HepG2 (cell line): ENCODE measurements at regions not wholly inside any gene's neighbourhood (a gene's known extent, or its start where the extent isn't known, plus 50 kb on each side); places are given as distances from the start of the nearest gene placed in this dataset.

Experiments
- ATAC-seq: fragments of 200-7000 bp; cut with Tn5 transposase; 3 replicates; pipeline ENCODE4 v1.9.1; 2020; ENCODE audit warnings: mild to moderate bottlenecking, moderate library complexity
- BruUV-seq: library from RNA; stranded (reverse); fragments of 400-500 nt; replicated peaks from 2 replicates; lab custom pipeline; 2021; lab: Mats Ljungman, UMichigan
- CTCF ChIA-PET: fragments of 300-600 bp; formaldehyde crosslinking; extraction: SDS; loops from one replicate; lab custom pipeline; 2021; ENCODE audit warnings: low total read pairs, inconsistent platforms, low intra/inter-chr PET ratio; lab: Yijun Ruan, JAX
- POLR2A ChIA-PET: fragments of 350-600 bp; sonication (Branson Sonifier 250); formaldehyde crosslinking; loops from one replicate; lab custom pipeline; 2020; ENCODE audit warnings: antibody characterized with exemption, inconsistent platforms; lab: Yijun Ruan, JAX
- DNase-seq: peaks from one replicate; pipeline ENCODE4 v3.0.0-alpha.2; 2015; ENCODE audit warnings: low spot score
- FAIRE-seq: peaks from 3 replicates; lab custom pipeline; 2011; peaks lifted over from hg19 to GRCh38; lab: Jason Lieb, UNC
- H2AFZ ChIP-seq: one replicate; pipeline ENCODE4 v1.6.1; 2011; ENCODE audit warnings: low read length, inconsistent platforms
- H3K27ac ChIP-seq: fragments of 300-600 bp; 3 replicates; pipeline ENCODE4 v1.8.0; 2011; ENCODE audit warnings: mixed run types, mild to moderate bottlenecking, mixed read lengths, low read length, inconsistent platforms; ENCODE audit not compliant: insufficient read depth; ENCODE audit errors: extremely low read length
- H3K27me3 ChIP-seq, 2 experiments: fragments of 200-600 bp in 1 of 2; 2 replicates in 1 of 2; 3 replicates in 1 of 2; pipeline versions ENCODE4 v1.6.0 to v1.8.0; 2011; ENCODE audit warnings: low read length in 2 of 2, mild to moderate bottlenecking in 2 of 2, moderate library complexity in 2 of 2, inconsistent platforms in 1 of 2; ENCODE audit not compliant: insufficient read depth in 2 of 2, control insufficient read depth in 1 of 2
- H3K36me3 ChIP-seq, 2 experiments: fragments of 200-600 bp in 1 of 2; replicated peaks in 1 of 2; 2 replicates in 1 of 2; 3 replicates in 1 of 2; pipeline versions ENCODE4 v1.5.1 to v1.8.0; 2011; ENCODE audit warnings: low read length in 2 of 2, inconsistent platforms in 1 of 2; ENCODE audit not compliant: insufficient read depth in 2 of 2, control insufficient read depth in 1 of 2
- H3K4me1 ChIP-seq: 2 replicates; pipeline ENCODE4 v1.5.1; 2012; ENCODE audit warnings: low read length, inconsistent platforms; ENCODE audit not compliant: insufficient read depth
- H3K4me2 ChIP-seq: 2 replicates; pipeline ENCODE4 v1.6.0; 2011; ENCODE audit warnings: low read depth, low read length, inconsistent platforms
- H3K4me3 ChIP-seq, 3 experiments: fragments of 200-600 bp in 1 of 3; sonication (generic), shearing (Covaris generic) in 1 of 3; replicated peaks in 1 of 3; 2 replicates each; pipeline ENCODE4 v1.5.1; 2011 to 2016; ENCODE audit warnings: low read length in 3 of 3, inconsistent platforms in 2 of 3, low read depth in 2 of 3, mild to moderate bottlenecking in 2 of 3, control low read depth in 1 of 3, mixed read lengths in 1 of 3; ENCODE audit not compliant: insufficient read depth in 1 of 3
- H3K79me2 ChIP-seq: one replicate; pipeline ENCODE4 v1.6.1; 2011; ENCODE audit warnings: low read length, inconsistent platforms; ENCODE audit not compliant: insufficient read depth
- H3K9ac ChIP-seq: 2 replicates; pipeline ENCODE4 v1.6.0; 2011; ENCODE audit warnings: mild to moderate bottlenecking, low read depth, low read length, inconsistent platforms; ENCODE audit not compliant: insufficient read depth
- H3K9me3 ChIP-seq: 2 replicates; pipeline ENCODE4 v1.5.1; 2012; ENCODE audit warnings: mild to moderate bottlenecking, low read length
- H4K20me1 ChIP-seq: 2 replicates; pipeline ENCODE4 v1.6.0; 2011; ENCODE audit warnings: inconsistent platforms, mild to moderate bottlenecking, low read length, moderate library complexity; ENCODE audit not compliant: insufficient read depth
- ARNT ChIP-seq: fragments of 450-650 bp; IDR thresholded peaks from 2 replicates; pipeline ENCODE4 v1.6.1; 2017
- BRCA1 ChIP-seq: sonication (generic); formaldehyde crosslinking; IDR thresholded peaks from 2 replicates; pipeline ENCODE4 v1.4.0; 2020; ENCODE audit warnings: missing genetic modification reagents
- BRD4 ChIP-seq: sonication (generic); formaldehyde crosslinking; IDR thresholded peaks from 2 replicates; pipeline ENCODE4 v1.4.0; 2020; ENCODE audit warnings: missing genetic modification reagents
- CEBPB ChIP-seq: IDR thresholded peaks from 2 replicates; pipeline ENCODE4 v1.6.1; 2011; ENCODE audit warnings: low read depth, low read length, improper control_type of control experiment, borderline replicate concordance
- FOSL2 ChIP-seq: sonication (generic); formaldehyde crosslinking; IDR thresholded peaks from 2 replicates; pipeline ENCODE4 v1.4.0; 2020; ENCODE audit warnings: missing genetic modification reagents
- FOXK2 ChIP-seq: fragments of 450-650 bp; IDR thresholded peaks from 2 replicates; pipeline ENCODE4 v1.6.1; 2016
- KDM4B ChIP-seq: sonication (generic); formaldehyde crosslinking; IDR thresholded peaks from 2 replicates; pipeline ENCODE4 v1.4.0; 2020; ENCODE audit warnings: missing genetic modification reagents
- NBN ChIP-seq: fragments of 450-650 bp; conservative IDR thresholded peaks from 2 replicates; pipeline ENCODE4 v1.6.1; 2017
- POLR2A ChIP-seq, 2 experiments: IDR thresholded peaks; 2 replicates each; pipeline ENCODE4 v1.6.1; 2011; ENCODE audit warnings: low read depth in 2 of 2, low read length in 2 of 2, mild to moderate bottlenecking in 1 of 2, moderate library complexity in 1 of 2; ENCODE audit not compliant: insufficient read depth in 1 of 2
- SNRNP70 ChIP-seq: fragments of 200-400 bp; formaldehyde crosslinking; IDR thresholded peaks from 2 replicates; pipeline ENCODE4 v1.6.1; 2017; ENCODE audit warnings: mild to moderate bottlenecking, low read depth, low read length, moderate library complexity
- SOX6 ChIP-seq, 2 experiments: fragments of 450-650 bp in 1 of 2; sonication (generic) in 1 of 2; formaldehyde crosslinking in 1 of 2; IDR thresholded peaks; 2 replicates each; pipeline versions ENCODE4 v1.4.0 to v1.6.1; 2017 to 2020; ENCODE audit warnings: antibody characterized with exemption in 1 of 2, mild to moderate bottlenecking in 1 of 2, missing genetic modification reagents in 1 of 2
- SRSF4 ChIP-seq: fragments of 200-400 bp; formaldehyde crosslinking; IDR thresholded peaks from one replicate; pipeline ENCODE4 v1.6.1; 2018; ENCODE audit warnings: mild to moderate bottlenecking, low read depth, low read length, moderate library complexity; ENCODE audit not compliant: poor library complexity, severe bottlenecking
- ZFP37 ChIP-seq: sonication (generic); formaldehyde crosslinking; IDR thresholded peaks from 2 replicates; pipeline ENCODE4 v1.4.0; 2020; ENCODE audit warnings: missing genetic modification reagents, borderline replicate concordance
- ZFP82 ChIP-seq: sonication (generic); formaldehyde crosslinking; IDR thresholded peaks from 2 replicates; pipeline ENCODE4 v1.5.1; 2020; ENCODE audit warnings: mild to moderate bottlenecking, missing genetic modification reagents, borderline replicate concordance
- ZMYM4 ChIP-seq: sonication (generic); formaldehyde crosslinking; IDR thresholded peaks from 2 replicates; pipeline ENCODE4 v1.8.1; 2023; ENCODE audit warnings: mild to moderate bottlenecking, missing genetic modification reagents
- ZNF138 ChIP-seq: sonication (generic); formaldehyde crosslinking; IDR thresholded peaks from 2 replicates; pipeline ENCODE4 v1.5.0; 2020; ENCODE audit warnings: mild to moderate bottlenecking, low read depth, missing genetic modification reagents
- ZNF230 ChIP-seq: sonication (generic); formaldehyde crosslinking; IDR thresholded peaks from 2 replicates; pipeline ENCODE4 v1.4.0; 2020; ENCODE audit warnings: mild to moderate bottlenecking, missing genetic modification reagents
- ZNF232 ChIP-seq: sonication (generic); formaldehyde crosslinking; IDR thresholded peaks from 2 replicates; pipeline ENCODE4 v1.4.0; 2020; ENCODE audit warnings: missing genetic modification reagents, borderline replicate concordance
- ZNF33A ChIP-seq: sonication (generic); formaldehyde crosslinking; IDR thresholded peaks from 2 replicates; pipeline ENCODE4 v1.5.1; 2020; ENCODE audit warnings: missing genetic modification reagents, mild to moderate bottlenecking, moderate library complexity, borderline replicate concordance
- ZNF530 ChIP-seq: sonication (generic); formaldehyde crosslinking; IDR thresholded peaks from 2 replicates; pipeline ENCODE4 v1.5.0; 2020; ENCODE audit warnings: low read depth, mild to moderate bottlenecking, missing genetic modification reagents
- ZNF879 ChIP-seq: sonication (generic); formaldehyde crosslinking; IDR thresholded peaks from 2 replicates; pipeline ENCODE4 v1.8.1; 2023; ENCODE audit warnings: missing genetic modification reagents
- WGBS: methylation state at CpG from one replicate; pipeline ENCODE4 v1.1.6; 2017; ENCODE audit warnings: low lambda C conversion rate; 5-methylcytosine and 5-hydroxymethylcytosine counted together
- in situ Hi-C: cut with HindIII; loops from 2 replicates; pipeline ENCODE4 v1.10.0; 2017; ENCODE audit warnings: low pct_unique_long_range_greater_than_20kb; ENCODE audit not compliant: extremely low pct_ligation_motif_present
- intact Hi-C: fragments of 100-400 bp; cut with micrococcal nuclease; formaldehyde crosslinking; loops from one replicate; pipeline ENCODE4 v1.10.0; 2022; ENCODE audit not compliant: unreplicated experiment
- TF ChIP-seq, protein P1 (sequence below): sonication (generic); formaldehyde crosslinking; IDR thresholded peaks from 2 replicates; pipeline ENCODE4 v1.9.0; 2021; ENCODE audit warnings: missing genetic modification reagents, mild to moderate bottlenecking, borderline replicate concordance
- TF ChIP-seq, protein P2 (sequence below): sonication (generic); formaldehyde crosslinking; IDR thresholded peaks from 2 replicates; pipeline ENCODE4 v1.9.0; 2022; ENCODE audit warnings: low read depth, missing genetic modification reagents
- TF ChIP-seq, protein P3 (sequence below): sonication (generic); formaldehyde crosslinking; IDR thresholded peaks from 2 replicates; pipeline ENCODE4 v1.4.0; 2020; ENCODE audit warnings: missing genetic modification reagents

DNA sequence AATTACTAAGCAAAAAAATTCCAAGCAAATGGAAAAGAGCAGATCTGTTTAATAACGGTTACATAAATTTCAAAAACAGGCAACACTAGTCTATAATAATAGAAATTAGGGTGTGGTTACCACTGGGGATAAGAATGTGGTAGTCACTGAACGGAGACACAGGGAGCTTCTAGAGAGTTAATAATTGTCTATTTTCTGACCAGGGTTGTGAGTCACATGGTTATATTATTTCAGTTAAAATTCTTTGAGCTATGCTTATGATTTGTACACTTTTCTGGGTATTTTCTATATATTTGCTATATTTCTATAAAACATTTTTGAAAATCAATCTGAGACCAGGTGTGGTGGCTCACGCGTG lies 433.9 kb upstream of the MAF start (continued):
- TF ChIP-seq, protein P1, sequence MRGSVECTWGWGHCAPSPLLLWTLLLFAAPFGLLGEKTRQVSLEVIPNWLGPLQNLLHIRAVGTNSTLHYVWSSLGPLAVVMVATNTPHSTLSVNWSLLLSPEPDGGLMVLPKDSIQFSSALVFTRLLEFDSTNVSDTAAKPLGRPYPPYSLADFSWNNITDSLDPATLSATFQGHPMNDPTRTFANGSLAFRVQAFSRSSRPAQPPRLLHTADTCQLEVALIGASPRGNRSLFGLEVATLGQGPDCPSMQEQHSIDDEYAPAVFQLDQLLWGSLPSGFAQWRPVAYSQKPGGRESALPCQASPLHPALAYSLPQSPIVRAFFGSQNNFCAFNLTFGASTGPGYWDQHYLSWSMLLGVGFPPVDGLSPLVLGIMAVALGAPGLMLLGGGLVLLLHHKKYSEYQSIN: no peak
- TF ChIP-seq ZMYM4 (CRISPR knock-in tag) (no peak), ARNT (no peak), SRSF4 (no peak), ZFP82 (CRISPR knock-in tag) (no peak), ZNF33A (CRISPR knock-in tag) (no peak), ZNF879 (no peak), BRCA1 (no peak), ZNF138 (CRISPR knock-in tag) (no peak)
- TF ChIP-seq, protein P2, sequence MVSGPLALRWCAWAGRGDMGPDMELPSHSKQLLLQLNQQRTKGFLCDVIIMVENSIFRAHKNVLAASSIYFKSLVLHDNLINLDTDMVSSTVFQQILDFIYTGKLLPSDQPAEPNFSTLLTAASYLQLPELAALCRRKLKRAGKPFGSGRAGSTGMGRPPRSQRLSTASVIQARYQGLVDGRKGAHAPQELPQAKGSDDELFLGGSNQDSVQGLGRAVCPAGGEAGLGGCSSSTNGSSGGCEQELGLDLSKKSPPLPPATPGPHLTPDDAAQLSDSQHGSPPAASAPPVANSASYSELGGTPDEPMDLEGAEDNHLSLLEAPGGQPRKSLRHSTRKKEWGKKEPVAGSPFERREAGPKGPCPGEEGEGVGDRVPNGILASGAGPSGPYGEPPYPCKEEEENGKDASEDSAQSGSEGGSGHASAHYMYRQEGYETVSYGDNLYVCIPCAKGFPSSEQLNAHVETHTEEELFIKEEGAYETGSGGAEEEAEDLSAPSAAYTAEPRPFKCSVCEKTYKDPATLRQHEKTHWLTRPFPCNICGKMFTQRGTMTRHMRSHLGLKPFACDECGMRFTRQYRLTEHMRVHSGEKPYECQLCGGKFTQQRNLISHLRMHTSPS (CRISPR knock-in tag): no peak

DNA sequence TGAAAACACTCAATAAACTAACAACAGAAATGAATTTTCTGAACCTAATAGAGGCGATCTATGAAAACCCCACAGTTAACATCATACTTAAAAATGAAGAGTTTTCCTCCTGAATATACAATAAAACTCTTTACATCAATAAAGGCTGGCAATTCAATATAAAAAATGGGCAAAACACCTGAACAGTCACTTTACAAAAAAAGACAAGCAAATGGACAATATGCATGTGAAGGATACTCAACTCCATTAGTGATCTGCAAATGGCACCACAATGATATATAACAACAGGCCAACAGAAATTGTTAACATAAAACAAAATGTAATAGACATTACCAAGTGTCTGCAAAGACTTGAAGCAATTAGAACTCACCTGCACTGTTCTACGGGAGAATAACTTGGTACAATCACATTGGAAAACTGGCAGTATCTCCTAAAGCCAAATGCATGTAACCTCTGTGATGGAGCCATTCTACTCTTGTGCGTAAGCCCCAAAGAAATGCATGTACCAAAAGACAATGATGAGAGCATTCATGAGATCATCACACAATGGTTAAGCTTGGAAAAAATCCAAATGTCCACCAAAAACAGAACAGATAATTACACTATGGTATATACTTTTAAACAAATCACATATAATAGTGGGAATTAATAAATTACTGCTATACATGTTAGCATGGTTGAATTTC lies 433.4 kb upstream of the MAF start:
- Histone ChIP-seq H3K9me3 (no peaks in the 10 kb centered on the region), H3K27ac (no peak overlapping the region), H3K4me2 (no peak overlapping the region), H3K4me3 (no peak overlapping the region), H3K27me3 (no peaks in the 10 kb centered on the region), H3K36me3 (no peaks in the 10 kb centered on the region), H2AFZ (no peak overlapping the region), H3K79me2 (no peaks in the 10 kb centered on the region), H3K4me1 (no peaks in the 10 kb centered on the region), H3K9ac (no peak overlapping the region), H4K20me1 (no peaks in the 10 kb centered on the region)
- 57% methylated on average over 3 of the region's 3 CpGs for WGBS
- ATAC-seq (no peak), FAIRE-seq (no peak), DNase-seq (no peak)
- CTCF ChIA-PET: no interaction called here
- intact Hi-C loops: no loop called here
- BruUV-seq: no TSS peak
- in situ Hi-C loops: no loop called here
- POLR2A ChIA-PET: no interaction called here
- no peak for TF ChIP-seq POLR2A (IDR thresholded peaks at IDR 0.05; ENCODE audit: insufficient read depth in 1 of 2, low read depth in 2 of 2, low read length in 2 of 2)
- TF ChIP-seq ZNF530 (CRISPR knock-in tag): no peak
- TF ChIP-seq SNRNP70: no peak
- no peak for TF ChIP-seq ZFP37 (CRISPR knock-in tag)
- TF ChIP-seq, protein P3, sequence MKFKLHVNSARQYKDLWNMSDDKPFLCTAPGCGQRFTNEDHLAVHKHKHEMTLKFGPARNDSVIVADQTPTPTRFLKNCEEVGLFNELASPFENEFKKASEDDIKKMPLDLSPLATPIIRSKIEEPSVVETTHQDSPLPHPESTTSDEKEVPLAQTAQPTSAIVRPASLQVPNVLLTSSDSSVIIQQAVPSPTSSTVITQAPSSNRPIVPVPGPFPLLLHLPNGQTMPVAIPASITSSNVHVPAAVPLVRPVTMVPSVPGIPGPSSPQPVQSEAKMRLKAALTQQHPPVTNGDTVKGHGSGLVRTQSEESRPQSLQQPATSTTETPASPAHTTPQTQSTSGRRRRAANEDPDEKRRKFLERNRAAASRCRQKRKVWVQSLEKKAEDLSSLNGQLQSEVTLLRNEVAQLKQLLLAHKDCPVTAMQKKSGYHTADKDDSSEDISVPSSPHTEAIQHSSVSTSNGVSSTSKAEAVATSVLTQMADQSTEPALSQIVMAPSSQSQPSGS (CRISPR knock-in tag): no peak
- TF ChIP-seq ZNF232: no peak
- no peak for TF ChIP-seq BRD4 (CRISPR knock-in tag)
- no peak for TF ChIP-seq NBN
- TF ChIP-seq SOX6 (IDR thresholded peaks at IDR 0.05): no peak
- no peak for TF ChIP-seq SOX6 (CRISPR knock-in tag; IDR thresholded peaks at IDR 0.05)
- TF ChIP-seq FOXK2: no peak
- no peak for TF ChIP-seq CEBPB
- TF ChIP-seq KDM4B: no peak
- TF ChIP-seq ZNF230 (CRISPR knock-in tag): no peak
- TF ChIP-seq FOSL2 (CRISPR knock-in tag): no peak
